ENCODE measurements at regions not wholly inside any gene's neighbourhood (a gene's known extent, or its start where the extent isn't known, plus 50 kb on each side); places are given as distances from the start of the nearest gene placed in this dataset.

GRCh38 chr20:12914804-12915203, 94.0 kb upstream of the SPTLC3 start:
- WGBS, 2 experiments (ENCODE audit: extremely low coverage in 1 of 2, insufficient coverage in 1 of 2, insufficient read length in 1 of 2, insufficient replicate concordance in 2 of 2, low coverage in 1 of 2, low lambda C conversion rate in 2 of 2, missing lambda C conversion rate in 1 of 2), result 86% methylated on average over 4 of the region's 4 CpGs; no CpG with 5 or more reads in 1 of the 2 experiments
- no peak for FAIRE-seq

More at GRCh38 chr20:12914804-12915203, 94.0 kb upstream of the SPTLC3 start:
- H3K27me3 ChIP-seq (replicated peaks in 1 of 4; ENCODE audit: control insufficient read depth in 3 of 4, extremely low read depth in 1 of 4, insufficient read depth in 3 of 4, low read length in 3 of 4), result no peaks in the 10 kb centered on the region
- no peak overlapping the region for H2BK5ac ChIP-seq (ENCODE audit: low read depth, low read length)
- H2AFZ ChIP-seq (ENCODE audit: low read length), result no peak overlapping the region
- H3K79me2 ChIP-seq (ENCODE audit: control insufficient read depth in 1 of 2, insufficient read depth in 2 of 2, low read length in 2 of 2), result no peaks in the 10 kb centered on the region
- no peak overlapping the region for H3K4me3 ChIP-seq (ENCODE audit: extremely low read depth in 1 of 4, insufficient read depth in 2 of 4, low read depth in 3 of 4, low read length in 4 of 4)
- TF ChIP-seq ASH2L (IDR thresholded peaks at IDR 0.05; ENCODE audit: low read length) (no peak), RNF2 (IDR thresholded peaks at IDR 0.05; ENCODE audit: borderline replicate concordance, low read depth, low read length, missing control alignments, poor library complexity, severe bottlenecking) (no peak), CEBPB (IDR thresholded peaks at IDR 0.05; ENCODE audit: low read depth, low read length) (no peak), TCF12 (IDR thresholded peaks at IDR 0.05; ENCODE audit: low read depth, low read length) (no peak), MAX (IDR thresholded peaks at IDR 0.05) (no peak), SP1 (IDR thresholded peaks at IDR 0.05; ENCODE audit: low read depth, low read length) (no peak), CTBP2 (IDR thresholded peaks at IDR 0.05; ENCODE audit: borderline replicate concordance, insufficient read depth, insufficient read length, low read length) (no peak), KDM5A (IDR thresholded peaks at IDR 0.05; ENCODE audit: low read length) (no peak), ZNF274 (IDR thresholded peaks at IDR 0.05; ENCODE audit: borderline replicate concordance, extremely low read depth, low read length) (no peak), MAFK (IDR thresholded peaks at IDR 0.05; ENCODE audit: low read depth, low read length) (no peak), BCL11A (IDR thresholded peaks at IDR 0.05; ENCODE audit: low read depth in 2 of 2, low read length in 2 of 2) (no peak), SAP30 (IDR thresholded peaks at IDR 0.05; ENCODE audit: insufficient read depth, insufficient replicate concordance, low read length) (no peak)
- H2BK12ac ChIP-seq (ENCODE audit: low read depth, low read length), result no peak overlapping the region
- no peak overlapping the region for H3K4me2 ChIP-seq (ENCODE audit: insufficient read depth in 1 of 2, low read depth in 2 of 2, low read length in 2 of 2)
- no peaks in the 10 kb centered on the region for H3K4me1 ChIP-seq (replicated peaks in 1 of 4; ENCODE audit: control insufficient read depth in 3 of 4, insufficient read depth in 4 of 4, low read length in 3 of 4)
- H3K14ac ChIP-seq (ENCODE audit: insufficient read length), result no peak overlapping the region
- H3K23ac ChIP-seq (ENCODE audit: insufficient read length), result no peak overlapping the region
- H3K27ac ChIP-seq (ENCODE audit: low read depth, low read length), result no peak overlapping the region
- no peak overlapping the region for H4K5ac ChIP-seq (ENCODE audit: insufficient read length, low read depth, low read length)
- no peak overlapping the region for H3K9ac ChIP-seq (replicated peaks in 1 of 4; ENCODE audit: extremely low read depth in 1 of 4, low read depth in 3 of 4, low read length in 3 of 4)
- no peak overlapping the region for H3K18ac ChIP-seq (ENCODE audit: extremely low read depth, low read length)
- no peaks in the 10 kb centered on the region for H3K9me3 ChIP-seq (ENCODE audit: insufficient read depth in 2 of 2, low read depth in 1 of 2, low read length in 1 of 2)
- H3K23me2 ChIP-seq (ENCODE audit: low read depth, low read length), result no peaks in the 10 kb centered on the region
- H3K79me1 ChIP-seq (ENCODE audit: low read depth, low read length), result no peaks in the 10 kb centered on the region
- no peaks in the 10 kb centered on the region for H3K36me3 ChIP-seq (ENCODE audit: control insufficient read depth in 2 of 4, insufficient read depth in 4 of 4, low read length in 3 of 4)
- no peak overlapping the region for H4K91ac ChIP-seq (replicated peaks; ENCODE audit: insufficient read length, low read length)
- no peak overlapping the region for H2AK5ac ChIP-seq (ENCODE audit: low read depth, low read length)
- no peak overlapping the region for H2BK20ac ChIP-seq (ENCODE audit: low read length)
- CTCF ChIA-PET (ENCODE audit: partially characterized antibody), result interaction anchor here (2.5 kb wide), 1 partner anchor 10 kb away, joined by 9 read pairs; no protein-coding TSS in a partner anchor
- no peak overlapping the region for H3K56ac ChIP-seq (replicated peaks; ENCODE audit: insufficient read length, low read depth, low read length)
- H4K8ac ChIP-seq (ENCODE audit: extremely low read depth, insufficient read depth, low read length), result no peak overlapping the region
- no peaks in the 10 kb centered on the region for H4K20me1 ChIP-seq (replicated peaks in 1 of 2; ENCODE audit: control insufficient read depth in 1 of 2, insufficient read depth in 2 of 2, low read length in 2 of 2)
- H2BK120ac ChIP-seq (replicated peaks; ENCODE audit: low read depth, low read length), result no peak overlapping the region
- POLR2A ChIA-PET (ENCODE audit: partially characterized antibody), result interaction anchor here (0.6 to 1.7 kb wide), 2 partner anchors 8 to 785 kb away, joined by 3 to 4 read pairs; no protein-coding TSS in a partner anchor
- H2BK15ac ChIP-seq (ENCODE audit: low read length), result no peak overlapping the region
- H3K4ac ChIP-seq (replicated peaks; ENCODE audit: insufficient read length, low read depth, low read length), result no peak overlapping the region
- no peak for DNase-seq (ENCODE audit: low read depth in 1 of 2, low spot score in 2 of 2)

Data from H1 (cell line).